HG02610 (cell line): ENCODE measurements at regions not wholly inside any gene's neighbourhood (a gene's known extent, or its start where the extent isn't known, plus 50 kb on each side); places are given as distances from the start of the nearest gene placed in this dataset.

Experiments
- ATAC-seq: cut with Tn5 transposase; IDR thresholded peaks from one replicate; pipeline ENCODE4 v1.9.1; 2021; ENCODE audit warnings: mild to moderate bottlenecking, moderate library complexity; ENCODE audit not compliant: unreplicated experiment

- ATAC-seq = no peak
Observed at GRCh38 chr15:61798631-61799030, 261.6 kb downstream of the VPS13C start.

- ATAC-seq = no peak
Observed at GRCh38 chr15:61796056-61796455, 264.2 kb downstream of the VPS13C start.

- no peak for ATAC-seq
Observed at GRCh38 chr15:61794881-61795280, 265.4 kb downstream of the VPS13C start.

DNA sequence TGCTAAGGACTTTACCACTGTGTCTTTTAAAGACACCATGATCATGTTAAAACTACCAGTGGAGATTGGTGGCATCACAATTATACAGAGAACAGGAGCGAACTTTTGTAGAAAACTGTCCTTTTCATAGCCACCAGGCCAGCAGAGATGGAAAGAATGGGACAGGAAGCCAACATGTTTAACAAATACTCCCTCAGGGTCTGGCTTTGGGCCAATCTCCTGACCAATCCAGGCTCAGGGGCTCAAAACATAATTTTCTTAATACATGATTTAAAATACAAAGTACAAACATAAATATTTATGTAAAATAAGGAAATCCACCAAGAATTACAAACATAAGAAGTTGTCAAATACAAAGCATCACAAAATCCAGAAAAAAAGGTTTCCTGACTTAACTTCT, 266.0 kb downstream of the VPS13C start:
- no peak for ATAC-seq

DNA sequence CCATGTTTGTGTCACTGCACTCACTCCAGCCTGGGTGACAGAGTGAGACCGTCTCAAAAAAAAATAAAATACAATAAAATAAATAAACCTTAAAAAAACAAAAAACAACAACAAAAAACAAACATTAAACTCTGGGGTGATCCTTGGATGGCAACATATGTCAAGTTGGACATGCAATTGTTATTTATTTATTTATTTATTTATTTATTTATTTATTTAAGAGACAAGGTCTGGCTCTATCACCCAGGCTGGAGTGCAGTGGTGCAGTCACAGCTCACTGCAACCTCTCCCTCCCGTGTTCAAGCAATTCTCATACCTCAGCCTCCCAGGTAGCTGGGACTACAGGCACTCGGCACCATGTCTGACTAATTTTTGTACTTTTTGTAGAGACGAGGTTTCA, 275.5 kb downstream of the VPS13C start:
- no peak for ATAC-seq

GRCh38 chr15:61780278-61780980, 279.8 kb downstream of the VPS13C start:
- ATAC-seq = no peak

DNA sequence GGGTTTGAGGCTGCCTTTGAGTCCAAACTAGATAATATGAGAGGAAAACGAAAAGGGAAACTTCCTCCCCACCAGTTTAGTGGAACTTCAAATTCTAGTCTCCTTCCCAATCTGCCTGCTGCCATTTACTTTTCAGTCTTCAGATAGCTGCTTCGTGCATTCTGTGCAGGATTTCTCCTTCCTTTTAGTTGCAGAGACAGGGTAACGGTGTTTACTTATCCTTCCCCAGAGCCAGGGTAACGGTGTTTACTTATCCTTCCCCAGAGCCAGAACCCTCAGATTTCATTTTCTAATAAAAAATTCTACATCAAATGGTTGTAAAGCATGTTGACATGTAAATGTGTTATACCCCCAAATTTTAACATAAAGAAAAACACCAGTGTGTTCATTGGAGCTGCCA, 282.6 kb downstream of the VPS13C start:
- ATAC-seq = no peak

DNA sequence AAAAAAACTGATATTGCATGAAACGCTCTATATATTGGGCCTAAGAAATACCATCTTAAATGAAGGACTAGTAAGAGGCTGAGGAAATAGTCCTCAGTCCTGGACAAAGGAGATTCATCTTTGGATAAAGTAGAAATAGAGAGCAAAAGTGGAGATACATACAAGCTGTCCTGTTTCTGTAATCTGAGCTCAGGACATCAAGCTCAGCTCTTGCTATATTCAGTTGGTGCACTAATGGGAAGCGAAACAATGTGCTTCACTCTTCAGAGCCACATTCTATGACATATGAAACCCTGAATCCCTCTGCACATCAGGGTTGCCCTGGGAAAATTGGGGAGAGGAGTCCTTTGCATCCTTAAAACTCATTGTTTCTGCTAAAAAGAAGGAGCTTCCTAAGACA, 290.7 kb downstream of the VPS13C start:
- ATAC-seq = no peak

DNA sequence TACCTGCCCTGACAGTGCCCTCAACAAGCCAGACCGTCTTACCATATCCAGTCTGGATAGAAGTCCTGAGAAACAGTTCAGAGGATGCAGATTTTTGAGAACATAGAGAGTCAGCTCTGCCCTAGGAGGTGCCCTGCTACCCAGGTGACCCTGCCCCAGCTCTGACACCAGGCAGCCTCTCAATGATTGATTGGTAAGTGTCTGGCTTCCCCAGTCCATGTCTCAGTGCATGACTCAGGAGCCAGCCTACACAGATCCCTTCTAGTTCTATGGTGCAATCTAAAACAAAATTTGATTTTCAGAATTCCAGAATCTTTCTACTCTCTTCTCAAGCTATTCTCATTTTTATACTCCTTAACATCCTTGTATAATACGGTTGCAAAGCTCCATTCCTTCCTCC, 292.1 kb downstream of the VPS13C start:
- ATAC-seq = no peak

- ATAC-seq = no peak
Observed at GRCh38 chr15:61764981-61765380, 295.3 kb downstream of the VPS13C start.

DNA sequence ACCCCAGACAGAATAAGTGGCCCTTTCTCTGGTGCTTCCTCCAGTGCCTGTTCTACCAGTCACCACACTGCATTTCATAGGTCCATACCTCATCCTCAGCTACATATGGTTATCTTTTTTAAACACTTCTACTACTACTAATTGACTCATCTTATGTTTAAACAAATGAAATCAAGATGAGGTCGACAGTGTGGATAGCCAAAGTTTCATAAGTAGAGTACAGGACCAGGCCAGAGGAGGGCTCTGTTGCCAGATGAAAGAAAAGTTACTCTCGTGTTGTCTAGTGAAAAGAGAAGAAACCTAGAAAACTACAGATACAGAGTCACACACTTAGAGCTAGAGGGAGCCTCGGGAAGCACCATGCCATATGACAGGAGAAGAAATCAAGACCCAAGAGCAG, 296.1 kb downstream of the VPS13C start:
- no peak for ATAC-seq

DNA sequence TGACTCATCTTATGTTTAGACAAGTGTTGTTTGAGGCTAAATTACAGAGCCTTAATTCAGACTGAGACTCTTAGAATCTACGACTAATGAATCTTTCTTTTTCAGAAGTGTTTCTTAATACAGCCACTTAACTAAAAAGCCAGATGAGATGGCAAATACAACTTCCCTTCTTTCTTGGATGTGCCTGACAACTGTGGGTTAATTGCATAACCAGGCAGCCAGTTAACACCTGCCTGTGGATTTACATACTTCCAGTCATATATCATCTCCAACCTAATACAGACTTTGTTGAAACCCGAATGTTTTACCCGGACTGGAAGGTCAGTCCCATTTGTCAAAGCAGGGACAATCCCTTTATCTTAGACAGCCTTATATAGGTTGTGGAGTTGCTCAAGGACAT, 297.6 kb downstream of the VPS13C start:
- no peak for ATAC-seq

DNA sequence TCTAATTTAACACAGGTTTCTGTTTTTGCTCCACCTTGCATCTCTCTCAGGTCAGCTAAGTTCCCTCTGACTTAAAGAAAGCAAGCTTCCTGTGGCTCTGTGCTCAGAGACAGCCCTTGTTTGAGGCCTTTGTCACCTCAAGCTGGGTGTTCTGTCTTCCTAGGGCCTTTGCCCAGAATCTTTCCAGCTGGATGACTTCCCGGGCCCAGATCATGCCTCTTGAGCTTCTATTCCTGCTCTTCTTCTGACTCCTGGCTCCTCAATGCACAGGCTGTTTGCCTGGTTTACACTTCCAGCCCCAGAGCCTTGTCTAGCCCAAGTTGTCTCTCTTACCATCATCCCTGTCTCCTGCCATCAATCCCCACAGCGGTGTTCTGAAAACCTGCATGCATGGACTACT, 300.6 kb downstream of the VPS13C start:
- ATAC-seq = no peak

DNA sequence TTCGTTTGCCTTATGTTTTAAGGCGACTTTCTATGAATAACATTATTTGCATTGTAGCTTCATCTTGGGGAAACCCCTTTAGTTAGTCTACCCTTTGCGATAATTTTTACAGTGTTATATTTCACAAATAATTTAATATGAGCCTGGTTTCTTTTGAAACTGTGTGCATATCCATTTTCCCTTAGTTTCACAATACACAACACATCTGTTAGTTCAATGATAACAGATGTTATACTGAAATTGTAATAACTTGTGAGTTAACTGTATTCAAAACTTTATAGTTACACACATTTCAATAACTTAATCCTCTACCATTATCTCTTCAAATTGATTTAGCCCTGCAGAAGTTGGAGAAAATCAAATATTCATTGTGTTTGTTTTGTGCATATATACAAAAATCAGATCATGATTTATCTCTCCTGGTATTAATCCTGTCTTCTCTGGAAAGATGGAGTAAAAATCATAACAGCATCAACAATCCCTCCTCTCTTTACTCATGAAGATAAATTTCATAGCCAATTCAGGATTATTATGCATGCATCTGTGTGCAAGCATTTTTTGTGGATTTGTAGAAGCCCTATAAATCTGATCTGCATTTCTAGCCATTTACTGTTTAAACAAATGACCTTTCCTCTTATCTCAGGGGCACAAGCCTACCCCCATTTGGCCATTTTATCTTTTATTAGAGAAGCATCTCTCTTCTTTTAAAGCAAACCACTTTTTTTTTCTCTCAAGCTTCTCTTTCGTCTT, 304.0 kb downstream of the VPS13C start:
- no peak for ATAC-seq

- no peak for ATAC-seq
Observed at GRCh38 chr15:61755467-61755866, 304.8 kb downstream of the VPS13C start.

DNA sequence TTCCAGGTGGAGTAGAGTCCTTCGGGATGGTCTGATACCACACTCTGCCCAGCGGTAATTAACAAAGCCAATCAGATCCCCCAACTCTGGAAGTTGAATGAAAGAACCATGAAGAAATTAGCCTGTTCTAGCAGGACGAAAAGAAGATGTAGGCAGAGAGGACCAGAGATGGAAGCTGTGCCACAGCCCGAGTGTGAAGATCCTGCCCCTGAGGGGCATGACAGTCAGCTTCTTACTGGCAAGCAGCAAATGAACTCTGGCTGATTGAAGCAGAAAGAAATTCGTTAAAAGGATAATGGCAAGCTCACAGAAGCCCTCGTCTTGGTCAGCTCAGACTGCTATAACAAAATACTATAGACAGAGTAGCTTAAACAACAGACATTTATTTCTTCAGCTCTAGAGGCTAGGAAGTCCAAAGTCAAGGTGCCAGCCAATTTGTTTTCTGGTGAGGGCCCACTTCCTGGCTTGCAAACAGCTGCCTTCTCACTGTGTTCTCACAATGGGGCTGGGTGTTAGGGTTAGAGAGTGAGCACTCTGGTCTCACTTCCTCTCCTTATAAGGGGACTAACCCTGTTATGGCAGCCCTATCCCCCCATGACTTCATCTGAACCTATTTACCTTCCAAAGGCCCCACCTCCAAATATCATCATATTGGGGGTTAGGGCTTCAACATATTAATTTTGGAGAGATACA, 307.1 kb downstream of the VPS13C start:
- no peak for ATAC-seq

- no peak for ATAC-seq
Observed at GRCh38 chr15:61752001-61752400, 308.2 kb downstream of the VPS13C start.

GRCh38 chr15:61750271-61751084, 309.8 kb downstream of the VPS13C start:
- no peak for ATAC-seq

- ATAC-seq = no peak
Observed at GRCh38 chr15:61749169-61749568, 311.1 kb downstream of the VPS13C start.

DNA sequence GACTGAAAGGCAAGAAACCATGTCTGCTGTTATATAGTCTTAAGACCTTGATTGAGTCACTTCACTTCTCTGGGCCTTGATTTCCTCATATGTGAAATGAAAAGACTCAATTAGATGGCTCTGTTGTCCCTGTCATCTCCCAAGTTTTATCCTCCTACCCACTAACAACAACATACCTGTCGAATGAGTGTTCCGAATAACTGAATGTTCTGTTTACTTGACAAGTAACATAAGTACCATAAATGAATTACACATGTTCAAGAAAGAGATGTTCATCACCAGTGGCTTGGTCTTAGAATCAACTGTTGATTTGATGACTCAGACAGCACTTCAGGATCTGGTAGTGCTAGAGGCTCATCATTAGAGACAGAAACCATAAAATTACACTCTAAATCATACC, 311.7 kb downstream of the VPS13C start:
- no peak for ATAC-seq

DNA sequence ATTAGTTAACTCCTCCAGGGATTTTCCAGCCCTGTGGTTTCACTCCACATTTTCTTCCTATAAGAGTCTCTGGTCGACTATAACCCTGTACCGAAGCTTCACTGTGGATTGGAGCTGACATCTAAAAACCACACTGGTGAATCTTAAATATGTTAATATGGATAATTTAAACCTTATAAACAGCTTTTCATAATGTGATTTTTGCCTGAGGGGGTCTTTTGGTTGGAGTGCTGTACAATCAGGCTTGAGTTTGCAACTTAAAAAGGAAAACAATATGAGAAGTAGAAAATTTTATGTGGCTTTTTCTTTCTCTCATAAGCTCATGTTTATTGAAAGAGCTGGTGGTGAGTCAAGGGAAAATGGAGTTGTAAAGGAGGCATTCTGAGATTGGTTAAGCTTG, 313.7 kb downstream of the VPS13C start:
- ATAC-seq = no peak
